PC-9 (cell line): ENCODE measurements at regions not wholly inside any gene's neighbourhood (a gene's known extent, or its start where the extent isn't known, plus 50 kb on each side); places are given as distances from the start of the nearest gene placed in this dataset.
"Not testable (repeated sequence)": the region's sequence is repeated elsewhere in the genome, so short reads cannot be mapped to it uniquely, and the experiment has no call there.

Experiments used
- BruUV-seq: library from RNA; stranded (reverse); fragments of 400-500 nt; replicated peaks from 2 replicates; lab custom pipeline; 2021; lab: Mats Ljungman, UMichigan
- CTCF ChIA-PET: fragments of 300-600 bp; sonication (Branson Sonifier 250); formaldehyde crosslinking; loops from one replicate; lab custom pipeline; 2022; ENCODE audit warnings: antibody characterized with exemption; lab: Charles Lee
- POLR2A ChIA-PET: fragments of 300-600 bp; sonication (Branson Sonifier 250); formaldehyde crosslinking; loops from one replicate; lab custom pipeline; 2022; ENCODE audit warnings: antibody characterized with exemption; ENCODE audit not compliant: unreplicated experiment; lab: Charles Lee
- DNase-seq, 2 experiments: peaks; one replicate each; pipeline versions ENCODE4 v3.0.0 to v3.0.0-alpha.2; 2015 to 2022; ENCODE audit warnings: mixed read lengths in 1 of 2
- H2AFZ ChIP-seq: fragments of 200-600 bp; sonication (generic); 2 replicates; pipeline ENCODE4 v1.8.1; 2017; ENCODE audit warnings: antibody characterized with exemption
- H3F3A ChIP-seq: fragments of 200-600 bp; sonication (generic); 2 replicates; pipeline ENCODE4 v1.8.1; 2017; ENCODE audit warnings: antibody characterized with exemption, mild to moderate bottlenecking, low read depth; ENCODE audit not compliant: insufficient read depth
- H3K27ac ChIP-seq: fragments of 200-600 bp; sonication (generic); 2 replicates; pipeline ENCODE4 v1.6.1; 2016; ENCODE audit warnings: mixed run types
- H3K27me3 ChIP-seq: fragments of 200-600 bp; sonication (generic); 2 replicates; pipeline ENCODE4 v1.6.1; 2016; ENCODE audit warnings: low read depth, mixed run types; ENCODE audit not compliant: insufficient read depth
- H3K36me3 ChIP-seq: fragments of 200-600 bp; sonication (generic); 2 replicates; pipeline ENCODE4 v1.6.1; 2016; ENCODE audit warnings: low read depth, mixed run types
- H3K4me1 ChIP-seq: fragments of 200-600 bp; sonication (generic); replicated peaks from 2 replicates; pipeline ENCODE4 v1.6.1; 2016; ENCODE audit warnings: mixed run types; ENCODE audit not compliant: insufficient read depth
- H3K4me2 ChIP-seq: fragments of 200-600 bp; sonication (generic); 2 replicates; pipeline ENCODE4 v1.6.1; 2017; ENCODE audit warnings: mixed run types
- H3K4me3 ChIP-seq: fragments of 200-600 bp; sonication (generic); 2 replicates; pipeline ENCODE4 v1.6.1; 2016; ENCODE audit warnings: mixed run types
- H3K79me2 ChIP-seq: fragments of 200-600 bp; sonication (generic); 2 replicates; pipeline ENCODE4 v1.6.1; 2017; ENCODE audit warnings: low read depth, mixed run types
- H3K9me2 ChIP-seq: fragments of 200-600 bp; sonication (generic); 2 replicates; pipeline ENCODE4 v1.8.1; 2017; ENCODE audit warnings: mild to moderate bottlenecking; ENCODE audit not compliant: insufficient read depth
- H3K9me3 ChIP-seq: fragments of 200-600 bp; sonication (generic); 2 replicates; pipeline ENCODE4 v1.8.1; 2016; ENCODE audit warnings: low read depth; ENCODE audit not compliant: insufficient read depth
- H4K20me1 ChIP-seq: fragments of 200-600 bp; sonication (generic); 2 replicates; pipeline ENCODE4 v1.8.1; 2017; ENCODE audit not compliant: insufficient read depth
- CTCF ChIP-seq: fragments of 200-600 bp; sonication (generic); conservative IDR thresholded peaks from 2 replicates; pipeline ENCODE4 v1.6.1; 2017; ENCODE audit warnings: mixed run types, antibody characterized with exemption, mild to moderate bottlenecking, moderate library complexity
- EZH2 ChIP-seq: fragments of 200-600 bp; sonication (generic); IDR thresholded peaks from 2 replicates; pipeline ENCODE4 v1.8.0; 2017; ENCODE audit warnings: antibody characterized with exemption, low read depth
- intact Hi-C: fragments of 100-400 bp; cut with micrococcal nuclease; formaldehyde crosslinking; loops from one replicate; pipeline ENCODE4 v1.10.0; 2022; ENCODE audit not compliant: unreplicated experiment

DNA sequence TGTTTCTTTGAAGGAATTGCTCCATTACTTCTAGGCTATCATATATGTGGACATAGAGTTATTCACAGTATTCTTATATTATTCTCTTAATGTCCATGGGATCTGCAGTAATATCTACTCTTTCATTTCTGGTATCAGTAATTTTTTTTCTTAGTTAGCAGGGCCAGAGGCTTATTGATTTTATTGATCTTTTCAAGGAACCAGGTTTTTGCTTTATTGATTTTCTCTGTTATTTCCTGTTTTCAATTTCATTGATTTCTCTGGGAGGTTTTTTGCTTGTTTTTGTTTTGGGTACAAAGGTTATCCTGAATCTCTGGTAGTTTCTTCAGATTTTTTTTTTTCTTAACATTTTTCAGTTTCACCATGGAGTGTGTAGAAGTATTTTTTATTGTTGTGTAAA, 60.1 kb upstream of the AP4E1 start:
- ChIA-PET POLR2A (no interaction called here), CTCF (no interaction called here)
- no peak overlapping the region for H2AFZ ChIP-seq
- no TSS peak for BruUV-seq
- no peaks in the 10 kb centered on the region for H3K36me3 ChIP-seq
- DNase-seq: no peak
- H3K27me3 ChIP-seq: no peaks in the 10 kb centered on the region
- TF ChIP-seq CTCF (no peak), EZH2 (no peak)
- no peaks in the 10 kb centered on the region for H3F3A ChIP-seq
- no peaks in the 10 kb centered on the region for H3K4me1 ChIP-seq
- H4K20me1 ChIP-seq: no peaks in the 10 kb centered on the region
- H3K4me3 ChIP-seq: no peak overlapping the region
- H3K79me2 ChIP-seq: no peaks in the 10 kb centered on the region
- intact Hi-C loops: no loop called here
- no peak overlapping the region for H3K4me2 ChIP-seq
- H3K9me3 ChIP-seq: no peaks in the 10 kb centered on the region
- H3K9me2 ChIP-seq: no peaks in the 10 kb centered on the region
- H3K27ac ChIP-seq: no peak overlapping the region

- H3K4me2 ChIP-seq, H3K4me1 ChIP-seq, H2AFZ ChIP-seq, H3K27ac ChIP-seq, H3K4me3 ChIP-seq, BruUV-seq, H3K79me2 ChIP-seq, DNase-seq, CTCF ChIA-PET, H4K20me1 ChIP-seq, intact Hi-C loops, H3K9me2 ChIP-seq, H3K9me3 ChIP-seq, H3F3A ChIP-seq, H3K36me3 ChIP-seq, POLR2A ChIA-PET, H3K27me3 ChIP-seq: not testable (repeated sequence)
These were observed 63.3 kb upstream of the AP4E1 start for GRCh38 chr15:50845181-50845580.

DNA sequence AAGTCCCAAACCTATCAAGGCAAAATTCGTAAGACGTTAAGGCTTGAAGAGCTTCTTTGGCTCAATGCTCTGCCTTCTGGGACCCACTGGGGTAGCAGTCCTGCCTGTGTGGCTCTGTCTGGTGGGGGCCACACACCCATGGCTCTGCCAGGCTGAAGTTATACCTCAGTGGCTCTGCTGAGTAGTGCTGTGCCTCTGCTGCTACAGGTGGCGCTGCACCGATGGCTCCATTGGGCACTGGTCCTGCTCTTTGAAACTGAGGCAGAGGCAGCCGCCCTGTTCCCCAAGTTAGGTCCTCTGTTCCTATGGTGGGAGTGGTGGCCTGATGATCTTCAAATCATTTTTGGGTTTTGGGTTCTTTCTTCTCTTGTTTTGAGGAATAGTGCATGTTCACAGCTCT, 68.0 kb upstream of the AP4E1 start:
- Histone ChIP-seq H2AFZ (no peak overlapping the region), H3K27me3 (no peaks in the 10 kb centered on the region), H3K79me2 (no peaks in the 10 kb centered on the region), H3K4me2 (no peak overlapping the region), H3K9me2 (no peaks in the 10 kb centered on the region), H3K4me3 (no peak overlapping the region), H3K27ac (no peak overlapping the region), H3K9me3 (no peaks in the 10 kb centered on the region), H4K20me1 (no peaks in the 10 kb centered on the region), H3K36me3 (no peaks in the 10 kb centered on the region), H3F3A (no peaks in the 10 kb centered on the region), H3K4me1 (no peaks in the 10 kb centered on the region)
- POLR2A ChIA-PET: no interaction called here
- TF ChIP-seq CTCF: no peak
- no peak for TF ChIP-seq EZH2
- intact Hi-C loops: no loop called here
- BruUV-seq: no TSS peak
- no peak for DNase-seq
- CTCF ChIA-PET: no interaction called here

DNA sequence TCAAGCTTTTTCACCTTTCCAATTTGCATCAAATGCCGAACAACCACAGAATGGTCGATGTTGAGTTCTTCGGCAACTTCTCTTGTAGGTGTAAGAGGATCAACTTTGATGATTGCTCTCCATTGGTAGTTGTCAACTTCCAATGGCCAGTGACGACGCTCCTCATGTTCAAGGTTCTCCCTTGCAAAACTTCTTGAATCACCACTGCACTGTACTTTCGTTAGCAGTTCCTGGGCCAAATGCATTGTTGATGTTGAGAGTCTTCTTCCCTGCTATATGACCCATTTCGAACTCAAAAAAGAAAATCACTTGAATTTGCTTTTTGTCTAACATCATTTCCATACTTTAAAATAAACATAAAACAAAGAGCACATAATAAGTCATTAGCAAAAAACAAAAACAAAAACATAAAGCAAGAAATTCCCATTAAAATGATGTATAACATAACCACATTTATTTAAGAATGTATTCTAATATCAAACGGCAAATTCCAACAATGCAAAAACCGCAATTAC, 71.2 kb upstream of the AP4E1 start:
- Histone ChIP-seq H3K27ac (no peak overlapping the region), H3K27me3 (no peaks in the 10 kb centered on the region), H3K4me1 (no peaks in the 10 kb centered on the region), H3K9me3 (no peaks in the 10 kb centered on the region), H3K9me2 (no peaks in the 10 kb centered on the region), H3K36me3 (no peaks in the 10 kb centered on the region), H3K4me3 (no peak overlapping the region), H2AFZ (no peak overlapping the region), H3K4me2 (no peak overlapping the region), H3K79me2 (no peaks in the 10 kb centered on the region), H3F3A (no peaks in the 10 kb centered on the region), H4K20me1 (no peaks in the 10 kb centered on the region)
- ChIA-PET CTCF (no interaction called here), POLR2A (no interaction called here)
- TF ChIP-seq EZH2 (no peak), CTCF (no peak)
- BruUV-seq: no TSS peak
- no peak for DNase-seq
- intact Hi-C loops: no loop called here
